ENCODE measurements at regions not wholly inside any gene's neighbourhood (a gene's known extent, or its start where the extent isn't known, plus 50 kb on each side); places are given as distances from the start of the nearest gene placed in this dataset.
"Not testable (repeated sequence)": the region's sequence is repeated elsewhere in the genome, so short reads cannot be mapped to it uniquely, and the experiment has no call there.

GRCh38 chr7:113030489-113030888 lies 56.1 kb downstream of the GPR85 start:
- no peak for DNase-seq (ENCODE audit: low read depth)

DNA sequence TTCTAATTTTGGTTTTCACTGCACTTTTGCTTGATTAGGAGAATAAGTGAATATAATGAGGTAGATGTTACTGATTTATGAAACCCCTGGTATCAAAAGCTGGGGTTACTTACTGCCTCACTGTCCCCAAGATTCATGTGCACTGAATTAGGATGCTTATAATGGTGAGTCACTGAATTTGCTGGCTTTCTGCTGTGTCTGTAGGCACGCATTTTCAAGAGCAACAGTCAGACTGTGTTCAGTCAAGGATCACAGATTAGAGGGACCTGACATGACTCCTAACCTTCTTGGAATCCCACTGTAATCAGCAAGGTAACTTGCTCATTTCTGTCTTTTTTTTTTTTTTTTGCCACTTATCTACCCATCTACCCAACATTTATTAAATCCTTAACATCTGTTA lies 59.7 kb downstream of the GPR85 start:
- DNase-seq (ENCODE audit: low read depth): peak; percentile 51

DNA sequence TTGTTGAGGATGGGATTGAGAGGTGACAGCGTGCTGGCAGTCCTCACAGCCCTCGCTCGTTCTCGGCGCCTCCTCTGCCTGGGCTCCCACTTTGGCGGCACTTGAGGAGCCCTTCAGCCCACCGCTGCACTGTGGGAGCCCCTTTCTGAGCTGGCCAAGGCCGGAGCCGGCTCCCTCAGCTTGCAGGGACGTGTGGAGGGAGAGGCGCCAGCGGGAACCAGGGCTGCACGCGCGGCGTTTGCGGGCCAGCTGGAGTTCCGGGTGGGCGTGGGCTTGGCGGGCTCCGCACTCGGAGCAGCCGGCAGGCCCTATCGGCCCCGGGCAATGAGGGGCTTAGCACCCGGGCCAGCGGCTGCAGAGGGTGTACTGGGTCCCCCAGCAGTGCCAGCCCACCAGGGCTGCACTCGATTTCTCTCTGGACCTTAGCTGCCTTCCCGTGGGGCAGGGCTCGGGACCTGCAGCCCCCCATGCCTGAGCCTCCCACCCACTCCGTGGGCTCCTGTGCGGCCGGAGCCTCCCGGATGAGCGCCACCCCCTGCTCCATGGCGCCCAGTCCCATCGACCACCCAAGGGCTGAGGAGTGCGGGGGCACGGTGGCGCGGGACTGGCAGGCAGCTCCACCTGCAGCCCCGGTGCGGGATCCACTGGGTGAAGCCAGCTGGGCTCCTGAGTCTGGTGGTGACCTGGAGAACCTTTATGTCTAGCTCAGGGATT lies 69.3 kb downstream of the GPR85 start:
- not testable (repeated sequence) for DNase-seq (ENCODE audit: low read depth)

DNA sequence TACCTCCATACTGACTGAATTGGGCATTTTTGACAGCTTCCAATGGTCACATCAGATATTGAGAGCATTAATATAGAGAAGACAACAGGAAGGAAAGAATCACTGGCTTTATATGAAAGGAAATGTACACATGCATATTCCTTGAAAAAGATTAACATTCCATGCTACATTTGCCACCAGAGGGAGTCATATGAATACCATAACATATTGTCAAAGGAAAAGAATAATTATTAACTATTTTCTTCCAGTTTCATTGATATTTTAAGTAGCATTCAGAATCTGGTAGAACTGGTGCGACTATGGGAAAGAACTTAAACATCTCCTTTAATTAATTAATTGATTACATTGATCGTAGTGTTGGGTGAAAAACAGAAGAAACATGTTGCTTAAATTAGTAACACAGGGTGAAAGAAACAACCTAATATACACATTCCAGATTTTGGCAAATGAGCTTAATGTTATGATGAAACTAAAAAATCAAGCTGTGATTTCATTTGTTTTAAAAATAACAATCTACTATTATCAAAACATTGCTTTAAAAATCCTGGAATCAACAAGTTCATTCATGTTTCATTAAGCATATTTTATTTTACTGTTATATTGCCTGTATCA lies 71.5 kb downstream of the GPR85 start:
- peak; percentile 36 for DNase-seq (ENCODE audit: low read depth)

DNA sequence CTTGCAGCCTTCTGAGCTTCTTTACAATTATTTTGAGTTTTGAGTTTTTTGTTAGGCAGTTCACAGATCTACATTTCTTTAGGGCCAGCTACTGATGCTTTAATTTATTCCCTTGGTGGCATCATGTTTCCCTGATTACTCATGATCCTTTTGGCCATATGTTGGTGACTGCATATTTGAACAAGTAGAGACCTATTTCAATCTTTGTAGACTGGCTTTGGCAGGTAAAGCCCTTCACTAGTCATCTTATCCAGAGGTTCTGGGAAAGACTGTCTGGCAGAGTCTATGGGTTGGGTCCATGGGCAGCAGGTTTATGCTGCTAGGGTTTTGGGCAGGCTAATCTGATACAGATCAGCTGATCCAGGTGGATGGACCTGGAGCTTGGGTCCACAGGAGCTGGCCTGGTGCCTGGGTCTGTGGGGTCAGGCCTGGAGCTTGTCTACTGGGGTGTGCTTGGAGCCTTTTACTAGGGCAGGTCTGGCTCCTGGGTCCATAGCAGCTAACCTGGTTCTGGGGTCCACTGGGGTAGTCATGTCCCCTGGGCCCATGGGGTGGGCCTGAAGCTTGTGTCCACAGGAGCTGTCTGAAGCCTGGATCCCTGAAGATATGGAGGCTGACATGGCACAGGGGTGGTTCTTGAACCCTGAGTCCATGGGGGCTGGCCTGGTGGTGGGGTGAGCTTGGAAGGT lies 72.7 kb downstream of the GPR85 start:
- DNase-seq (ENCODE audit: low read depth): peak; percentile 29

- DNase-seq (ENCODE audit: low read depth): not testable (repeated sequence)
These were observed 73.8 kb downstream of the GPR85 start for GRCh38 chr7:113012862-113013261.

DNA sequence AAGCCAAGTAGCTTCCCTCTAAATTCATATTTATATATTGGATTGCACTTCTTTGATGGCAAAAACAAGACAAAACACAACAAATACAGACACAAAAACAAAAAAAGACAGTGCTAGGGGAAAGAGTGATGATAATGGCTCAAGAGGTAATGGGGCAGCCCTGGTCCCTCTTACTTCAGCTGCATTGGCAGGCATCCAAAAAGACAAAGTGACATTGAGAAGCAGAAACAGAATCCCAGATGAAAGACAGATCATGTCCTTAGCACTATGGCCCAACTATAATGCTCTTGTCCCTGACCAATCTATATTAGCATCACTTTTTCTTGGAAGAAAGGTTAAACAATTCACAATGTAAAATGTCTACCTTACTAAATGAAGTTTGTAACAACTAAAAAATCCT lies 76.2 kb downstream of the GPR85 start:
- DNase-seq (ENCODE audit: low read depth): no peak

DNA sequence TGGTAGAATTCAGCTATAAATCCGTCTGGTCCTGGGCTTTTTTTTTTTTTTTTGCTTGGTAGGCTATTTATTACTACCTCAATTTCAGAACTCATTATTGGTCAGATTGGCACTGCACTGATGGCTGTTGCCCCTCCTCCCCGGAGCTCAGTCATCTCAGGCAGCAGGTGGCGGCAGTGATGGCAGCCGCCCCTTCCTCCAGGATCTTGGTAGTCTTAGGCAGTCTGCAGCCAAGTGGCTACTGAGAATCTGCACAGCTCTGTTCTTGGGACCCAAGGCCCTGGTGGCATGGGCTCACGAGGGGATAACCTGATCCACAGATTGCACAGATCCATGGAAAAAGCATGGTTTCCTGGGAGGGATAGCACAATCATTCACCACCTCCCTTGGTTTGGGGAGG lies 77.9 kb downstream of the GPR85 start:
- DNase-seq (ENCODE audit: low read depth): no peak

GRCh38 chr7:113004726-113005454 lies 81.7 kb downstream of the GPR85 start:
- DNase-seq (ENCODE audit: low read depth): no peak

DNA sequence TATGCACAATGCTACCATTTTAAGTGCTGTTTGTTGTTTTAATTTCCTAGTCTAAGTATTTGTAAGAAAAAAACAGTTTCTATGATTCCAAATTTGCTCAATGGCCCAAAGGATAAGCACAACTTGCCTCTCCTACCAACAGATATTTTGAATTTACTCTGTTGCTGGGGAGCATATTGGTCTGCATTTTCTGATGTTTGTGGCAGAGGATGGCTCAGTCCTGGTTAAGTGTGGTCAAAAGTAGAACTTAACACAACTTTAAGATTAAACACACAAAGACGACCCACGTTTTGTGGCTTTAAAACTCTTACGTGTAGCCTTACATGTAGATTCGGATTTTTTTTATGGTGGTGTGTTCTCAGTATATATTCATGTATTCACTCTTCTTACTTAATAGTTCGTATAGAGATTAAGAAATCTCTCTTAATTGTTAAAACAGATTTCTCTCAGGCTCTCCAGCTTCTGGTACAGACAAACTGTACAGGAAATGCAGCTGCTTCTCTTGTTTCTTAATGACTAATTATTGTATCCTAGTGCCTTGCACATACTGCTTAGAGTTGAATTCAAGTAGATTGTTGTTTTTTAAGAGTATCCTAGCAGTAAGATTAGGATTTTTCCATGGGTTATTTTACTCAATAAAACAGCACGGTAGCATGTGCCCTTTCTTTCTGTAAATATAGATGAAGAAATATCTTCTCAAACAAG lies 86.2 kb downstream of the GPR85 start:
- DNase-seq (ENCODE audit: low read depth): no peak

DNA sequence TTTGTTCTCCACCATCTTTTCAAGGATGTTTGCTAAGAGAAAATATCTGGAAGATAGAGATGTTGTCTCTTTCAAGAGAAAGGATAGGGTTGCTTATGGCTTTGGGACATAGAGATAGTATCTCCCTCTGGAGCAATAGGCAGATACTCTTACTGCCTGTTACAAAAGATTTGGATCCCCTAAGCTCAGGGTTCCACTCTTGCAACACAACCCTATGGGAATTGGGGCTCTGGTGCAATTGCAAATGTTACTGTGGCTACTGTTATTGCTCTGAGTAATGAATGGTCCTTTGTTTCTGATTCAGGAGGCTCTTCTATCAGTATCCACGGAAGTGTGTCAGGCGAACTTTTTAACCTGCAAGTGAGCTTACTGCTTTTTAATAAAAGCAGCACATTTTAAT lies 88.8 kb downstream of the GPR85 start:
- DNase-seq (ENCODE audit: low read depth): no peak

GRCh38 chr7:112996331-112996871 lies 90.2 kb downstream of the GPR85 start:
- no peak for DNase-seq (ENCODE audit: low read depth)

DNA sequence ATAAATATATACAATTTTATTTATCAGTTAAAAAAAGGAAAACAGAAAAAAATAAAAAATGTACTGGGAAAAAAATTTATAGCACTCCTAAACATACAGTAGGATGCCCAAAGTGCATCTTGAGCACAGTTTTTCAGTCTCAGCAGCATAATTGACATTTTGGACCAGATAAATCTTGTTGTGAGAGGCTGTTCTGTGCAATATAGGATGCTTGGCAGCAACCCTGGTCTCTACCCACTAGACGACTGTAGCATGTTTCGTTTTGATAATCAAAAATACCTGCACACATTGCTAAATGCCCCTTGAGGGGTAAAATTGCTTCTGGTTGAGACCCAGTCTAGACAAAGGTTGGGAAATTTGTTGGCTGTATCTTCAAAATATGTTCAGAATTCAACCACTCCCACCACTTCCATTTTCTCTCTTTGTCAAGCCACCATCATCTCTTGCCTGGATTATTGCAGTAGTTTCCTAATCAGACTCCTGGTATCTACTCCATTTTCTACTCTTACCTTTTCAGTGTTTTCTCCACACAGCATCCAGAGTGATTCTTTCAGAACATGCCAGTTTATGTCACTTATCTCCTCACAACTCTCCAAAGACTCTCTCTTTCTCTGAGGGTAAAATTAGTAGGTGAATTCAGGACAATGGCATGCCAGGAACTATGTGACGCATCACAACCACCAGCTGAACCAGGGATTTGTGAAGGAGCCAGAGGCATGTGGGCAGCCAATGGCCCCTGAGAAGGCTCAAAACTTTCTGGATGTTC lies 91.4 kb downstream of the GPR85 start:
- DNase-seq (ENCODE audit: low read depth): peak; percentile 94

DNA sequence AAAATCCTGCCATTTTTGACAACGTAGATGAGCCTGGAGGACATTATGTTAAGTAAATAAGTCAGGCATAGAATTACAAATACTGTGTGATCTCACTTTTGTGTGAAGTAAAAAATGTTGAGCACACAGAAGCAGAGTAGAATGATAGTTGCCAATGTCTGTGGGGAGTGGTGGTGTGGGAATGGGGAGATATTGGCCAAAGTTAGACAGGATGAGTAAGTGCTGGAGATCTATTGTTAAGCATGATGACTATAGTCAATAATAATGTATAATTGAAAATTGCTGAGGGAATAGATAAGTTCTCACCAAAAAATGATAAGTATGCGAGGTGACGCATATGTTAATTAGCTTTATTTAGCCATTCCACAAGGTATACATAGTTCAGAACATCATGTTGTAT lies 92.0 kb downstream of the GPR85 start:
- DNase-seq (ENCODE audit: low read depth): peak; percentile 56

GRCh38 chr7:112990624-112991023 lies 96.0 kb downstream of the GPR85 start:
- peak; percentile 85 for DNase-seq (ENCODE audit: low read depth)

DNA sequence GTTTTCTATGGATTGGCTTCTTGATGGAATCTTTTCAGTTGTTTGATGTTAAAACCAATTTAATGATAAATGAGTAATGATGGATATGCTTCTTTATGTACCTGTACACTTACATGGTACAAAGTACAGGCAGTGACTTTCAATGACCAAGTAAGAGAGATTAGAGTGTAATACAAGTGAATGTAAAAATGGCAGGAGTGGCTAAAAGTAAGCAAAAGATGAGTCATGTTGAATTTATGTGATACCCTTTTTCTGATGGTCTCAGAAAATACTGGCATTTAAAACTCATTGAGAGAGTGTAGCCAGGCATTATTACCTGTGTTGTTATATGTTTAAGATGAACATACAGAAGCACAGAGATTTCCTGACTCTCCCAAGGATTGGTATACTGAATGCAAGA lies 97.1 kb downstream of the GPR85 start:
- DNase-seq (ENCODE audit: low read depth): peak; percentile 60

GRCh38 chr7:112987171-112987570 lies 99.5 kb downstream of the GPR85 start:
- no peak for DNase-seq (ENCODE audit: low read depth)

DNA sequence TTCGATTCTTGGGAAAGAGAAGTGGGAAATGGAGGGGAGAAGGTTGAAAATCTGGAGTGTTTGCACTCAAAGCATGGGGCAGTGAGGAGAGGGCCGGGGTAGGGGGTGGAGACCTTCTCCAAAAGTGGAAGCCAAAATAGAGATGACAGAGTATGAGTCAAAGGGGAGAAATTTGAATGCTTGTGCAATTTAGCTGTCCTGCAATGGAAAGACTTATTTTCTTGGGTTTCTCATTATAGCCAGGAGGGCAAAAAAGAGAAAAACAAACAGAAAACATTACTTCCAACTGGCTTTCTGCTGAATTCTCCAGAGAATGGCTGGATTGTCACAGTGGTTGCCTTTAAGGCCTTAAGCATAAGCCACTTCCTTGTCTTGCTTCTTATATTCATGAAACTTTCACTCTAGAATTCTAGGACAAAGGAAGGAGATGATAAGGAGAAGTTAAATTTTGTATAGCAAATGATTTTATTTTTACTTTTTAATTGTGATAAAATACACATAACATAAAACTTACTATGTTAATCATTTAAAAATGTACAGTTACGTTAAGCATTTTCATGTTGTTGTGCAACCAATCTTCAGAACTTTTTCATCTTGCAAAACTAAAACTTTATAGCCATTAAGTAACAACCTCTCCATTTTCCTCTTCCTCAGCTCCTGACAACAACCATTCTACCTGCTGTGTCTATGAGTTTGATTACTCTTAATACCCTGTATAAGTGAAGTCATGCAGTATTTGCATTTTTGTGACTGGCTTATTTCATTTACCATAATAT lies 100.2 kb downstream of the GPR85 start:
- DNase-seq (ENCODE audit: low read depth): peak; percentile 81

DNA sequence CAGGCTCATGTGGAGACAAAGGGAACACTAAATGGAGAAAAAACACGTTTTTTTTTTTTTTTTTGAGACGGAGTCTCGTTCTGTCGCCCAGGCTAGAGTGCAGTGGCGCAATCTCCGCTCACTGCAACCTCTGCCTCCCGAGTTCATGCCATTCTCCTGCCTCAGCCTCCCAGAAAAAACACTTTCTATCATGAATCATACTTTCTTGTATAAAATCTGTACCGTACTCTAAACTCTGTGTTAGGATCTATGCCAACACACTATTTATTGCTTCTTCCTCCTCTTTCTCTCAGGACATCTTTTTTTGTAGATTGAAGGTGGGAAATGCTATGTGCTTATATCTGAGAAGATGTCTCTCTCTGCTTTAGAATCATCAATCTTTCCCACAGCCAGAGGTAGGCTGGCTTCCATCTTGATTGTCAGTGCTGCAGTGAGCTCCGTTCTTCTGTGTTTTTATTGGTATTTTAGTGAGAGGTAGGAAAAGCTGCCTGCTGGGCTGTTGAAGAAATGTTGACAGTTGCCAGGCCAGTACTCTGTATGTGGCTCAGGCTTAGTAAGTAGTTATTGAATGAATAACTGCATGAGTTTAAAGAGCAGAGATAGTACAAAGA lies 101.1 kb downstream of the GPR85 start:
- peak; percentile 79 for DNase-seq (ENCODE audit: low read depth)
